HG03060 (cell line): ENCODE measurements at regions not wholly inside any gene's neighbourhood (a gene's known extent, or its start where the extent isn't known, plus 50 kb on each side); places are given as distances from the start of the nearest gene placed in this dataset.
A peak's percentile ranks its signal among the peaks of the same experiment; 100 is the strongest.
"Not testable (repeated sequence)": the region's sequence is repeated elsewhere in the genome, so short reads cannot be mapped to it uniquely, and the experiment has no call there.

ENCODE experiments used
- ATAC-seq: cut with Tn5 transposase; IDR thresholded peaks from one replicate; pipeline ENCODE4 v1.9.1; 2021; ENCODE audit warnings: low read depth, moderate number of reproducible peaks; ENCODE audit not compliant: unreplicated experiment

GRCh38 chr5:34096033-34096432, 53.0 kb upstream of the C1QTNF3 start:
- not testable (repeated sequence) for ATAC-seq

- not testable (repeated sequence) for ATAC-seq
Observed at GRCh38 chr5:34099891-34100290, 56.9 kb upstream of the C1QTNF3 start.

- not testable (repeated sequence) for ATAC-seq
Observed at GRCh38 chr5:34101567-34101966, 58.6 kb upstream of the C1QTNF3 start.

- not testable (repeated sequence) for ATAC-seq
Observed at GRCh38 chr5:34108897-34109296, 65.9 kb upstream of the C1QTNF3 start.

GRCh38 chr5:34124280-34124679, 81.3 kb upstream of the C1QTNF3 start:
- not testable (repeated sequence) for ATAC-seq

GRCh38 chr5:34125354-34125753, 82.3 kb upstream of the C1QTNF3 start:
- peak; percentile 87 for ATAC-seq

- not testable (repeated sequence) for ATAC-seq
Observed at GRCh38 chr5:34126741-34127140, 83.7 kb upstream of the C1QTNF3 start.

GRCh38 chr5:34127818-34128217, 84.8 kb upstream of the C1QTNF3 start:
- not testable (repeated sequence) for ATAC-seq

GRCh38 chr5:34128890-34129289, 85.9 kb upstream of the C1QTNF3 start:
- ATAC-seq, result not testable (repeated sequence)

- ATAC-seq, result not testable (repeated sequence)
Observed at GRCh38 chr5:34154988-34155387, 112.0 kb upstream of the C1QTNF3 start.

GRCh38 chr5:34156703-34157414, 113.8 kb upstream of the C1QTNF3 start:
- not testable (repeated sequence) for ATAC-seq

- not testable (repeated sequence) for ATAC-seq
Observed at GRCh38 chr5:34160904-34161303, 117.9 kb upstream of the C1QTNF3 start.

GRCh38 chr5:34171398-34171797, 128.4 kb upstream of the C1QTNF3 start:
- ATAC-seq, result not testable (repeated sequence)

- not testable (repeated sequence) for ATAC-seq
Observed at GRCh38 chr5:34179453-34180190, 136.6 kb upstream of the C1QTNF3 start.

GRCh38 chr5:34180225-34180624, 137.2 kb upstream of the C1QTNF3 start:
- not testable (repeated sequence) for ATAC-seq

GRCh38 chr5:34180940-34181614, 138.1 kb upstream of the C1QTNF3 start:
- ATAC-seq, result not testable (repeated sequence)

GRCh38 chr5:34185005-34185404, 142.0 kb upstream of the C1QTNF3 start:
- ATAC-seq, result not testable (repeated sequence)

GRCh38 chr5:34185572-34185971, 142.6 kb upstream of the C1QTNF3 start:
- ATAC-seq, result not testable (repeated sequence)

GRCh38 chr5:34186108-34186507, 143.1 kb upstream of the C1QTNF3 start:
- not testable (repeated sequence) for ATAC-seq

- ATAC-seq, result not testable (repeated sequence)
Observed at GRCh38 chr5:34186865-34187264, 143.9 kb upstream of the C1QTNF3 start.

GRCh38 chr5:34187441-34187840, 144.4 kb upstream of the C1QTNF3 start:
- ATAC-seq, result not testable (repeated sequence)
